Panc1 (cell line): ENCODE measurements at regions not wholly inside any gene's neighbourhood (a gene's known extent, or its start where the extent isn't known, plus 50 kb on each side); places are given as distances from the start of the nearest gene placed in this dataset.

Source experiments
- ATAC-seq: fragments of 200-7000 bp; cut with Tn5 transposase; 2 replicates; pipeline ENCODE4 v1.9.1; 2020; ENCODE audit warnings: mild to moderate bottlenecking, moderate library complexity
- BruUV-seq: library from RNA; stranded (reverse); fragments of 400-500 nt; replicated peaks from 2 replicates; lab custom pipeline; 2021; lab: Mats Ljungman, UMichigan
- CTCF ChIA-PET: fragments of 300-600 bp; sonication (Branson Sonifier 250); formaldehyde crosslinking; loops from one replicate; lab custom pipeline; 2022; ENCODE audit warnings: antibody characterized with exemption; lab: Charles Lee
- POLR2A ChIA-PET: fragments of 300-600 bp; sonication (Branson Sonifier 250); formaldehyde crosslinking; loops from one replicate; lab custom pipeline; 2022; ENCODE audit warnings: antibody characterized with exemption; lab: Charles Lee
- DNase-seq: peaks from one replicate; pipeline ENCODE4 v3.0.0-alpha.2; 2010; ENCODE audit warnings: low read depth, low spot score
- H3K27ac ChIP-seq: 2 replicates; pipeline ENCODE4 v1.5.1; 2011; ENCODE audit warnings: mild to moderate bottlenecking, low read length, inconsistent platforms
- H3K27me3 ChIP-seq: fragments of 200-500 bp; sonication (Bioruptor generic); 2 replicates; pipeline ENCODE4 v1.6.0; 2014; ENCODE audit warnings: low read length, inconsistent platforms; ENCODE audit not compliant: control insufficient read depth, insufficient read depth
- H3K36me3 ChIP-seq: fragments of 200-500 bp; sonication (Bioruptor generic); 2 replicates; pipeline ENCODE4 v1.5.1; 2014; ENCODE audit warnings: inconsistent platforms, mild to moderate bottlenecking, low read length, moderate library complexity; ENCODE audit not compliant: control insufficient read depth, insufficient read depth
- H3K4me1 ChIP-seq: 2 replicates; pipeline ENCODE4 v1.5.1; 2011; ENCODE audit warnings: inconsistent platforms, mild to moderate bottlenecking, low read length, moderate library complexity; ENCODE audit not compliant: control insufficient read depth, insufficient read depth
- H3K4me3 ChIP-seq, 2 experiments: 2 replicates each; pipeline ENCODE4 v1.5.1; 2011 to 2012; ENCODE audit warnings: low read depth in 2 of 2, low read length in 2 of 2, mild to moderate bottlenecking in 2 of 2, inconsistent platforms in 1 of 2, moderate library complexity in 1 of 2
- H3K9me3 ChIP-seq: fragments of 200-500 bp; sonication (Bioruptor generic); 2 replicates; pipeline ENCODE4 v1.5.1; 2014; ENCODE audit warnings: low read depth, mild to moderate bottlenecking, inconsistent platforms, low read length, moderate library complexity; ENCODE audit not compliant: control insufficient read depth, insufficient read depth
- CTCF ChIP-seq: fragments of 450-650 bp; IDR thresholded peaks from 2 replicates; pipeline ENCODE4 v1.5.1; 2017; ENCODE audit warnings: mild to moderate bottlenecking
- POLR2AphosphoS5 ChIP-seq: IDR thresholded peaks from 2 replicates; pipeline ENCODE4 v1.6.1; 2012; ENCODE audit warnings: mild to moderate bottlenecking, low read depth, low read length, moderate library complexity
- SIN3A ChIP-seq: IDR thresholded peaks from 2 replicates; pipeline ENCODE4 v1.6.1; 2012; ENCODE audit warnings: low read depth, mild to moderate bottlenecking, low read length, moderate library complexity, borderline replicate concordance; ENCODE audit not compliant: insufficient read depth
- TCF7L2 ChIP-seq: IDR thresholded peaks from 2 replicates; pipeline ENCODE4 v1.6.1; 2011; ENCODE audit warnings: mild to moderate bottlenecking, low read depth, low read length, inconsistent platforms
- in situ Hi-C: cut with HindIII; loops from 2 replicates; pipeline ENCODE4 v1.10.0; 2016; ENCODE audit warnings: low sequenced_read_pairs, low pct_unique_long_range_greater_than_20kb
- intact Hi-C: fragments of 100-400 bp; cut with micrococcal nuclease; formaldehyde crosslinking; loops from one replicate; pipeline ENCODE4 v1.10.0; 2022; ENCODE audit not compliant: unreplicated experiment
- TF ChIP-seq, protein P1 (sequence below), 2 experiments: IDR thresholded peaks; 2 replicates each; pipeline ENCODE4 v1.6.1; 2011 to 2012; ENCODE audit warnings: low read depth in 2 of 2, control low read depth in 1 of 2, low read length in 1 of 2, mild to moderate bottlenecking in 1 of 2, moderate library complexity in 1 of 2; ENCODE audit not compliant: insufficient read depth in 1 of 2

GRCh38 chr10:64786989-64787388 is 1265.8 kb downstream of the REEP3 start:
- intact Hi-C loops, result no loop called here
- DNase-seq (no peak), ATAC-seq (no peak)
- H3K27me3 ChIP-seq, result no peaks in the 10 kb centered on the region
- TF ChIP-seq TCF7L2 (no peak), POLR2AphosphoS5 (no peak), CTCF (no peak), SIN3A (no peak)
- TF ChIP-seq, protein P1, sequence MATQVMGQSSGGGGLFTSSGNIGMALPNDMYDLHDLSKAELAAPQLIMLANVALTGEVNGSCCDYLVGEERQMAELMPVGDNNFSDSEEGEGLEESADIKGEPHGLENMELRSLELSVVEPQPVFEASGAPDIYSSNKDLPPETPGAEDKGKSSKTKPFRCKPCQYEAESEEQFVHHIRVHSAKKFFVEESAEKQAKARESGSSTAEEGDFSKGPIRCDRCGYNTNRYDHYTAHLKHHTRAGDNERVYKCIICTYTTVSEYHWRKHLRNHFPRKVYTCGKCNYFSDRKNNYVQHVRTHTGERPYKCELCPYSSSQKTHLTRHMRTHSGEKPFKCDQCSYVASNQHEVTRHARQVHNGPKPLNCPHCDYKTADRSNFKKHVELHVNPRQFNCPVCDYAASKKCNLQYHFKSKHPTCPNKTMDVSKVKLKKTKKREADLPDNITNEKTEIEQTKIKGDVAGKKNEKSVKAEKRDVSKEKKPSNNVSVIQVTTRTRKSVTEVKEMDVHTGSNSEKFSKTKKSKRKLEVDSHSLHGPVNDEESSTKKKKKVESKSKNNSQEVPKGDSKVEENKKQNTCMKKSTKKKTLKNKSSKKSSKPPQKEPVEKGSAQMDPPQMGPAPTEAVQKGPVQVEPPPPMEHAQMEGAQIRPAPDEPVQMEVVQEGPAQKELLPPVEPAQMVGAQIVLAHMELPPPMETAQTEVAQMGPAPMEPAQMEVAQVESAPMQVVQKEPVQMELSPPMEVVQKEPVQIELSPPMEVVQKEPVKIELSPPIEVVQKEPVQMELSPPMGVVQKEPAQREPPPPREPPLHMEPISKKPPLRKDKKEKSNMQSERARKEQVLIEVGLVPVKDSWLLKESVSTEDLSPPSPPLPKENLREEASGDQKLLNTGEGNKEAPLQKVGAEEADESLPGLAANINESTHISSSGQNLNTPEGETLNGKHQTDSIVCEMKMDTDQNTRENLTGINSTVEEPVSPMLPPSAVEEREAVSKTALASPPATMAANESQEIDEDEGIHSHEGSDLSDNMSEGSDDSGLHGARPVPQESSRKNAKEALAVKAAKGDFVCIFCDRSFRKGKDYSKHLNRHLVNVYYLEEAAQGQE (IDR thresholded peaks at IDR 0.05; ENCODE audit: insufficient read depth in 1 of 2, low read depth in 2 of 2, low read length in 1 of 2), result no peak
- ChIA-PET POLR2A (interaction anchor here (0.6 kb wide), 1 partner anchor 70 kb away, joined by 6 read pairs; no protein-coding TSS in a partner anchor), CTCF (no interaction called here)
- no peaks in the 10 kb centered on the region for H3K36me3 ChIP-seq
- in situ Hi-C loops, result no loop called here
- no peak overlapping the region for H3K27ac ChIP-seq
- H3K9me3 ChIP-seq, result peaks cover 3% of the 10 kb centered on the region; the same call in 1 of the 2 replicates
- no TSS peak for BruUV-seq
- no peaks in the 10 kb centered on the region for H3K4me1 ChIP-seq
- H3K4me3 ChIP-seq, result no peak overlapping the region

DNA sequence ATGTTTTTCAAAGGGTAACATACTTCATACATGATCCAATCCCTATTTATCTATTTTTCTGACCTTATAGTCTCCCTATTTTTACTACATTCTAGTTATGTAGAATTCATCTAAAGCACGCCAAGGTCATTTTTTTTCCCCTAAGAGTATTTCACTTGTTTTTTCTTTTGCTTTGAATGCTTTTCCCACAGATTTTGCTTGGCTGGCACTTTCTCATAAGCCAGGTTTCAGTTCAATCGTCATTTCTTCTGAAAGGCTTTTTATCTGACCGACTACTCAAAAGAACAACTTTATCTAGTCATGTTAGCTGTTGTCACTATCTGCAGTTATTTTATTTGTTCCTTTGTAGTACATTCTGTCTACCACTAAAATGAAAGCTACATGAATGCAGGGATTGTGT is 1274.6 kb downstream of the REEP3 start:
- Histone ChIP-seq H3K27me3 (no peaks in the 10 kb centered on the region), H3K4me1 (0 out of 2 replicates have a peak, but pooled peaks cover 2% of the 10 kb centered on the region), H3K27ac (no peak overlapping the region), H3K4me3 (no peak overlapping the region), H3K36me3 (no peaks in the 10 kb centered on the region), H3K9me3 (no peaks in the 10 kb centered on the region; the same call in 1 of the 2 replicates)
- DNase-seq (no peak), ATAC-seq (no peak)
- in situ Hi-C loops, result no loop called here
- intact Hi-C loops, result no loop called here
- TF ChIP-seq, protein P1 (IDR thresholded peaks at IDR 0.05; ENCODE audit: insufficient read depth in 1 of 2, low read depth in 2 of 2, low read length in 1 of 2), result no peak
- ChIA-PET CTCF (no interaction called here), POLR2A (no interaction called here)
- no TSS peak for BruUV-seq
